Rectal smooth muscle tissue (tissue), 1 donor: ENCODE measurements at regions not wholly inside any gene's neighbourhood (a gene's known extent, or its start where the extent isn't known, plus 50 kb on each side); places are given as distances from the start of the nearest gene placed in this dataset.
"Not testable (repeated sequence)": the region's sequence is repeated elsewhere in the genome, so short reads cannot be mapped to it uniquely, and the experiment has no call there.

Experiments
- H3K27ac ChIP-seq: one replicate; pipeline ENCODE4 v1.7.0; 2013; ENCODE audit warnings: low read depth, low read length, inconsistent platforms
- H3K27me3 ChIP-seq: one replicate; pipeline ENCODE4 v1.7.0; 2013; ENCODE audit warnings: low read length; ENCODE audit not compliant: control insufficient read depth, insufficient read depth
- H3K36me3 ChIP-seq: one replicate; pipeline ENCODE4 v1.7.0; 2013; ENCODE audit warnings: low read length; ENCODE audit not compliant: control insufficient read depth, insufficient read depth
- H3K4me1 ChIP-seq: one replicate; pipeline ENCODE4 v1.7.0; 2013; ENCODE audit warnings: low read length; ENCODE audit not compliant: control insufficient read depth, insufficient read depth
- H3K4me3 ChIP-seq: one replicate; pipeline ENCODE4 v1.7.0; 2013; ENCODE audit warnings: low read length
- H3K9ac ChIP-seq: one replicate; pipeline ENCODE4 v1.7.0; 2013; ENCODE audit warnings: low read length

DNA sequence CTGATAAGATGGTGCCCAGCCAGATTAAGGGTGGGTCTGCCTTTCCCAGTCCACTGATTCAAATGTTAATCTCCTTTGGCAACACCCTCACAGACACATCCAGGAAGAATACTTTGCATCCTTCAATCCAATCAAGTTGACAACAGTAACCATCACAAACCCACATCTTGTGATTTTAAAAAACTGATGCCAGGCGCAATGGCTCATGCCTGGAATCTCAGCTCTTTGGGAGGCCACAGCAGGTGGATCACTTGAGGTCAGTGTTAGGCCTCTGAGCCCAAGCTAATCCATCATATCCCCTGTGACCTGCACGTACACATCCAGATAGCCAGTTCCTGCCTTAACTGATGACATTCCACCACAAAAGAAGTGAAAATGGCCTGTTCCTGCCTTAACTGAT is 74.9 kb upstream of the ZNF462 start:
- H3K36me3 ChIP-seq, H3K4me3 ChIP-seq, H3K4me1 ChIP-seq, H3K9ac ChIP-seq, H3K27ac ChIP-seq, H3K27me3 ChIP-seq: not testable (repeated sequence)

- H3K4me3 ChIP-seq, result no peak overlapping the region
- no peaks in the 10 kb centered on the region for H3K36me3 ChIP-seq
- no peak overlapping the region for H3K27ac ChIP-seq
- no peak overlapping the region for H3K9ac ChIP-seq
- H3K4me1 ChIP-seq, result peaks cover 7% of the 10 kb centered on the region
- H3K27me3 ChIP-seq, result no peaks in the 10 kb centered on the region
Observed at GRCh38 chr9:106795031-106795430, 67.9 kb upstream of the ZNF462 start.

DNA sequence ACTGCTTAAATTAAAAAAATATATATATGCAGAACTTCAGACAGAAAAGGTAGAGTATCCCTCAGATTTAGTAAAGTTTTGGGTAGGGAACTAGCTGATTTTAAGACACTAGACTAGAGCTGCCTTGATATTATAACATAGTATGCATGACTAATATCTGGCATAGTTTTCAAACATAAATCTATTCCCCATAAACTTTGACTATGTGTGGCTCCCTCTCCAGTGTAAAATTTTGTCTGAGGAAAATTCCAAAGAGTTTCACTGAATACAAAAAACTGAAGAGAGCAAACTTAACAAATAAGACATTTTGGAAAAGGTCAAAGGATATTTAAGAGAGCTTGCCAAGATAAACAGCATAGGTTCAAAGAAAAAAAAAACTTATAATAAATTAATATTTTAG is 66.2 kb upstream of the ZNF462 start:
- Histone ChIP-seq H3K27me3 (no peaks in the 10 kb centered on the region), H3K4me1 (peaks cover 7% of the 10 kb centered on the region), H3K9ac (no peak overlapping the region), H3K27ac (no peak overlapping the region), H3K4me3 (no peak overlapping the region), H3K36me3 (no peaks in the 10 kb centered on the region)

- Histone ChIP-seq H3K27ac (no peak overlapping the region), H3K4me1 (peaks cover 7% of the 10 kb centered on the region), H3K36me3 (no peaks in the 10 kb centered on the region), H3K9ac (no peak overlapping the region), H3K27me3 (no peaks in the 10 kb centered on the region), H3K4me3 (no peak overlapping the region)
Observed at GRCh38 chr9:106797299-106797698, 65.7 kb upstream of the ZNF462 start.

GRCh38 chr9:106798016-106798799 is 64.8 kb upstream of the ZNF462 start:
- Histone ChIP-seq H3K4me3 (no peak overlapping the region), H3K9ac (no peak overlapping the region), H3K36me3 (no peaks in the 10 kb centered on the region), H3K4me1 (peaks cover 7% of the 10 kb centered on the region), H3K27ac (peak overlapping the region; percentile 6), H3K27me3 (no peaks in the 10 kb centered on the region)

- no peak overlapping the region for H3K4me3 ChIP-seq
- no peak overlapping the region for H3K9ac ChIP-seq
- peaks cover 7% of the 10 kb centered on the region for H3K4me1 ChIP-seq
- no peaks in the 10 kb centered on the region for H3K36me3 ChIP-seq
- H3K27me3 ChIP-seq, result no peaks in the 10 kb centered on the region
- H3K27ac ChIP-seq, result no peak overlapping the region
Observed at GRCh38 chr9:106799152-106799551, 63.8 kb upstream of the ZNF462 start.

GRCh38 chr9:106800701-106801270 is 62.2 kb upstream of the ZNF462 start:
- H3K4me3 ChIP-seq, result no peak overlapping the region
- H3K27me3 ChIP-seq, result no peaks in the 10 kb centered on the region
- no peak overlapping the region for H3K27ac ChIP-seq
- peaks cover 5% of the 10 kb centered on the region for H3K4me1 ChIP-seq
- H3K36me3 ChIP-seq, result no peaks in the 10 kb centered on the region
- no peak overlapping the region for H3K9ac ChIP-seq

GRCh38 chr9:106801816-106802215 is 61.1 kb upstream of the ZNF462 start:
- H3K4me3 ChIP-seq, result no peak overlapping the region
- no peak overlapping the region for H3K9ac ChIP-seq
- H3K27me3 ChIP-seq, result no peaks in the 10 kb centered on the region
- peaks cover 5% of the 10 kb centered on the region for H3K4me1 ChIP-seq
- no peaks in the 10 kb centered on the region for H3K36me3 ChIP-seq
- H3K27ac ChIP-seq, result no peak overlapping the region
